ENCODE measurements at regions not wholly inside any gene's neighbourhood (a gene's known extent, or its start where the extent isn't known, plus 50 kb on each side); places are given as distances from the start of the nearest gene placed in this dataset.

GRCh38 chr2:103815731-103816130 lies 1038.2 kb upstream of the POU3F3 start:
- 72% methylated on average over 1 of the region's 1 CpG for WGBS
- no peak for DNase-seq (ENCODE audit: low spot score in 2 of 2)
- H3K27ac ChIP-seq, result no peak overlapping the region
- H3K4me3 ChIP-seq, result no peak overlapping the region
- no peaks in the 10 kb centered on the region for H3K4me1 ChIP-seq
- no peak for TF ChIP-seq EP300 (IDR thresholded peaks at IDR 0.05)
- no peak for TF ChIP-seq CTCF (IDR thresholded peaks at IDR 0.05)
- TF ChIP-seq POLR2A (IDR thresholded peaks at IDR 0.05), result no peak
- no peak for TF ChIP-seq POLR2AphosphoS5 (IDR thresholded peaks at IDR 0.05)
- no peaks in the 10 kb centered on the region for H3K27me3 ChIP-seq
- H3K36me3 ChIP-seq, result no peaks in the 10 kb centered on the region
- H3K9me3 ChIP-seq, result no peaks in the 10 kb centered on the region

GRCh38 chr2:103817746-103818145 lies 1036.2 kb upstream of the POU3F3 start:
- 89% methylated on average over 3 of the region's 3 CpGs for WGBS
- no peaks in the 10 kb centered on the region for H3K36me3 ChIP-seq
- DNase-seq (ENCODE audit: low spot score in 2 of 2), result no peak
- no peak overlapping the region for H3K27ac ChIP-seq
- H3K27me3 ChIP-seq, result no peaks in the 10 kb centered on the region
- no peaks in the 10 kb centered on the region for H3K4me1 ChIP-seq
- TF ChIP-seq POLR2A (IDR thresholded peaks at IDR 0.05) (no peak), POLR2AphosphoS5 (IDR thresholded peaks at IDR 0.05) (no peak), EP300 (IDR thresholded peaks at IDR 0.05) (no peak), CTCF (IDR thresholded peaks at IDR 0.05) (no peak)
- no peak overlapping the region for H3K4me3 ChIP-seq
- no peaks in the 10 kb centered on the region for H3K9me3 ChIP-seq

- TF ChIP-seq POLR2AphosphoS5 (IDR thresholded peaks at IDR 0.05) (no peak), EP300 (IDR thresholded peaks at IDR 0.05) (no peak), CTCF (IDR thresholded peaks at IDR 0.05) (no peak), POLR2A (IDR thresholded peaks at IDR 0.05) (no peak)
- H3K4me3 ChIP-seq, result no peak overlapping the region
- DNase-seq (ENCODE audit: low spot score in 2 of 2), result no peak
- H3K9me3 ChIP-seq, result no peaks in the 10 kb centered on the region
- no peak overlapping the region for H3K27ac ChIP-seq
- H3K36me3 ChIP-seq, result no peaks in the 10 kb centered on the region
- WGBS, result 28% methylated on average over 2 of the region's 2 CpGs
- no peaks in the 10 kb centered on the region for H3K4me1 ChIP-seq
- H3K27me3 ChIP-seq, result no peaks in the 10 kb centered on the region
Measured at GRCh38 chr2:103818176-103818575, 1035.7 kb upstream of the POU3F3 start.

- 90% methylated on average over 5 of the region's 5 CpGs for WGBS
- Histone ChIP-seq H3K27me3 (no peaks in the 10 kb centered on the region), H3K9me3 (no peaks in the 10 kb centered on the region), H3K4me1 (no peaks in the 10 kb centered on the region), H3K36me3 (no peaks in the 10 kb centered on the region), H3K27ac (no peak overlapping the region), H3K4me3 (no peak overlapping the region)
- TF ChIP-seq CTCF (IDR thresholded peaks at IDR 0.05), result no peak
- TF ChIP-seq POLR2A (IDR thresholded peaks at IDR 0.05), result no peak
- TF ChIP-seq POLR2AphosphoS5 (IDR thresholded peaks at IDR 0.05), result no peak
- TF ChIP-seq EP300 (IDR thresholded peaks at IDR 0.05), result no peak
- no peak for DNase-seq (ENCODE audit: low spot score in 2 of 2)
Measured at GRCh38 chr2:103819599-103819998, 1034.3 kb upstream of the POU3F3 start.

GRCh38 chr2:103823847-103824246 lies 1030.1 kb upstream of the POU3F3 start:
- peaks cover 5% of the 10 kb centered on the region for H3K9me3 ChIP-seq
- 73% methylated on average over 1 of the region's 1 CpG for WGBS

More at GRCh38 chr2:103823847-103824246, 1030.1 kb upstream of the POU3F3 start:
- no peak for DNase-seq (ENCODE audit: low spot score in 2 of 2)
- Histone ChIP-seq H3K27me3 (no peaks in the 10 kb centered on the region), H3K27ac (no peak overlapping the region), H3K4me1 (no peaks in the 10 kb centered on the region), H3K36me3 (no peaks in the 10 kb centered on the region), H3K4me3 (no peak overlapping the region)
- TF ChIP-seq POLR2A (IDR thresholded peaks at IDR 0.05) (no peak), POLR2AphosphoS5 (IDR thresholded peaks at IDR 0.05) (no peak), CTCF (IDR thresholded peaks at IDR 0.05) (no peak), EP300 (IDR thresholded peaks at IDR 0.05) (no peak)
